GM18951 (cell line): ENCODE measurements at regions not wholly inside any gene's neighbourhood (a gene's known extent, or its start where the extent isn't known, plus 50 kb on each side); places are given as distances from the start of the nearest gene placed in this dataset.

ENCODE experiments used
- POLR2A ChIP-seq: IDR thresholded peaks from 4 replicates; pipeline ENCODE4 v1.6.1; 2011; ENCODE audit warnings: mild to moderate bottlenecking; ENCODE audit not compliant: insufficient read length, insufficient read depth; ENCODE audit errors: extremely low read depth
- in situ Hi-C: fragments of 300-500 bp; cut with MboI; formaldehyde crosslinking; loops from one replicate; pipeline ENCODE4 v1.12.0; 2022; ENCODE audit warnings: low sequenced_read_pairs, mixed read lengths, inconsistent platforms; ENCODE audit not compliant: unreplicated experiment

DNA sequence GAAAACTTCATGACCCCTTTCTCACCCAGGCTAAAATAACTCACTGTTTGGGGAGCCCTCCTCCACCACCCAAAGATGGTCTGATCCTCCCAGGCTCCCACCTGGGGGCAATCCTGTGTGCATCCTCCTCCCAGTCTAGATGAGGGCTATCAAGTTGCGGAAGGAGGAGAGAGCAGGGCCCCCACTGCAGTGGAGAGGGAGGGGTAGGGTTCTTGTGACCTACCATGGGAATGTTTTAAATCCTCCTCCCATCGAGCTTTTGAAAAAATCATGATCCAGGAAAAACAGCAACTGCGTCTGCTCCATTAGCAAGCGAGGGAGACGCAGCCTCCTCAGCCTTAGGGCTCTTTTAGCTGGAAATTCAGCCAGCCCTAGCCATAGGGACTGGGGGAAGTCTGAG is 80.0 kb downstream of the NAV1 start:
- in situ Hi-C loops = no loop called here

DNA sequence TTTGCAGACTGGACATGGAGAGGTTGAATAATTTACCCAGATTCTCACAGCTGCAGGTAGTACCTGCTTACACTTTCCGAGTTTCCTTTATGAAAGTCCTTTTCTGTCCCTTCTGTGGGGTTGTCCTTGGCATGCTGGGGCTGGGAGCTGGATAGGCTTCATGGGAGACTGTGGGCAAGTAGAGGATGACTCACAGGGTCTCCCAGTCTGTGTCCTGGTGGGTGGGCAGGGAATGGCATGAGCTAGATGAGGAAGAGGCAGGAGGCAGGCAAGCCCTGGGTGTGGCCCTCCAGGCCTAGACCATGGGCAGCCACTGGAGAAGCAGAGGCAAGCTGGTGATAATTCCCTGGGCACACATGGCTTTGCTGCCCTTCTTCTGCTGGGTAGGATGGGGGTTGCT is 80.6 kb downstream of the NAV1 start:
- no peak for TF ChIP-seq POLR2A
- in situ Hi-C loops = no loop called here

More for the DNA sequence above, 80.0 kb downstream of the NAV1 start:
- no peak for TF ChIP-seq POLR2A

DNA sequence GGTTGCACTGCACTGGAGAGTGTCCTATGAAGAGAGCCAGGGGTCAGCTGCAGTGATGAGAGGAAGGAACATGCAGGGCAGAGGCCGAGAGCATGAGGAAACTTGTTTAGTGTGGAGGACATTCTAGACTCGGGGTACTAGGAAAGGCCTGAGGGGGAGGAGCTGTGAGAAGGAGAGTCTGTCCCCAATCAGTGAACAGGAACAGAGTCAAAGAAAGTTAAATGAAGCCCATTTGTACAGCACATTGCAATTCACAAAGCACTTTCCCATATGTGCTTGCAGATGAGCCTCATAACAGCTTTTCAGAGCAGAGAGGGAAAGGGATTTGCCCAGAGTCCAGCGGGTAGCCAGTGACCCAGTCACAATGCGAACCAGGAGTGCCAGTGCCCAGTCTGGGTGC is 83.4 kb downstream of the NAV1 start:
- no peak for TF ChIP-seq POLR2A
- in situ Hi-C loops = no loop called here

DNA sequence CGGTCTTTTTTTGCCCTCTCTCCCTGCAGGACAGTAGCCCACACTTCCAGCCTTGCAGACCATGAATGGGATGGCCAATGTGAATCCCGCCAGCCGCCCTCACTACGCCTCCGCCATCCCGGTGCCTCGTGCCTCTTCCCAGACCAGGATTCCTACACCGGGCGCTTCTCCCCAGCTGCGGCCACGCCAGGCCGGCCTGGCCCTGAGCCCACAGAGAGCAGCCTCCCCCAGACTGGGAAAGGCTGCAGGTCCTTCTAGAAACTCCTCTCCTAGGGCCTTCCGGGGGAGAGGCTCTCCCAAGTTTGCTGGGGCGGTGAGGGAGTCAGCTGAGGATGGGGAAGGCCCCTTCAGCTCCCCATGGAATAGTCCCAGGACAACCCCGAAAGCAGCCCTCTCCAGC is 83.9 kb downstream of the NAV1 start:
- in situ Hi-C loops = no loop called here
- TF ChIP-seq POLR2A = no peak

DNA sequence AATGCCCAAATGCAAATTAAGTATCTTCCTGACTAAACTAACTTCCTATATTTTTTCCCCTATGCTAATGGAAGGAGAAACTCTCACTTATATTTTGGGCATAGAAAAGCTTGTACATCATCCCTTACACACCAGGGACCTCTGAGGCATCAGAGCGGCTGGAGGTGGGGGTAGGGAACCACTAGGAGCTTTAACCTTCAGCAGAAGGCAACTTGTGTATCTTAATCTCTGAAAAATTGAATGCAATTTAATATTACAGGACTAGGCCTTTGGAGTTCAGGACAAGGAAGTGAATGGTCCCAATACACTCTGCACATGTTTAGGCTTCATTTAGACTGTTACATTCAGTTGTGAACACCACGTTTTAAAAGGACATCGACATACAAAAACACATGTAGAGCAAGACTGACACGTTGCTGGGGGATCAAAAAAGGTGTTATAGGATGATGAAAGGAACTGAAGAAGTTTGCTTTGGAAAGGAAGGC is 85.9 kb downstream of the NAV1 start:
- in situ Hi-C loops = no loop called here
- no peak for TF ChIP-seq POLR2A

DNA sequence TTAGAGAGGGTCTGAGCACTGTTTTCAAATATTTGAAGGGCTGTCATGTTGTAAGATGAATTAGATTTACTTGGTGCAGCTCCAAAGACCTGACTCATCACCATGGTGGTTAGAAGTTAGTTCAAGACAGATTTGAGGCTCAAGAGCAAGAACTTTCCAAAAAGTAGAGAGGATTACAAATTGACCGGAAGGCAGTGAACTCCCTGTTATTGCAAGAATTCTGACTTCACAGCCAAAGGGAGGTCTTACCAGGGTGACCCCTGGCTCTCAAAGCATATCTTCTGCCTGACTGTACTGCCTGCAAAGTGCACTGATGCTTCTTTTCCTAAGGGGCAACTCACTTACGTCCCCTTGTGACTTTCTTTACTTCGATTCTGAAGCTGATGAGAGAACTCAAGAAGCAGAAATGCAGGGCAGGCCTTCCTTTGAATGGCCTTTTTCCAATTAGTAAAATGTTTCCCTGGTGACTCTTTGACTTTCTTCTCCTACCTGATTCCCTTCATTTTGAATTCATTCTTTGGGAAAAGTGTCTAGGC is 86.4 kb downstream of the NAV1 start:
- in situ Hi-C loops = no loop called here
- TF ChIP-seq POLR2A = no peak

DNA sequence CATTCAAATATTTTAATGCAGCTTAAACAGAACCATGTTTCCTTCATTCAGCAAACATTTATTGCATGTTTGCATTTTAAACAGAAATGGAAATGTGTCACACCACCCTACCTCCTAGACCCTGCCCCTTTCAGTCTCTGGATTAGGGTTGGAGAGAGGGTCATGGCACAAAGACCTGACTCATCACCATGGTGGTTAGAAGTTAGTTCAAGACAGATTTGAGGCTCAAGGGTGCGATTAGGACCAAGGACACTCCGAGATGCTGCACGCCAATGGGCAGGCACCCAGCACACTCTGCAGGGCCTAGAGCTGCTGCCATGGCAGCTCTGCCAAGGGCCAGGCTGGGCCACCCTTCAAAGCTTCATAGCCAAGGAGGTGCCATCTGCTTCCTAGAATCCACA is 86.9 kb downstream of the NAV1 start:
- in situ Hi-C loops = no loop called here
- TF ChIP-seq POLR2A = no peak

DNA sequence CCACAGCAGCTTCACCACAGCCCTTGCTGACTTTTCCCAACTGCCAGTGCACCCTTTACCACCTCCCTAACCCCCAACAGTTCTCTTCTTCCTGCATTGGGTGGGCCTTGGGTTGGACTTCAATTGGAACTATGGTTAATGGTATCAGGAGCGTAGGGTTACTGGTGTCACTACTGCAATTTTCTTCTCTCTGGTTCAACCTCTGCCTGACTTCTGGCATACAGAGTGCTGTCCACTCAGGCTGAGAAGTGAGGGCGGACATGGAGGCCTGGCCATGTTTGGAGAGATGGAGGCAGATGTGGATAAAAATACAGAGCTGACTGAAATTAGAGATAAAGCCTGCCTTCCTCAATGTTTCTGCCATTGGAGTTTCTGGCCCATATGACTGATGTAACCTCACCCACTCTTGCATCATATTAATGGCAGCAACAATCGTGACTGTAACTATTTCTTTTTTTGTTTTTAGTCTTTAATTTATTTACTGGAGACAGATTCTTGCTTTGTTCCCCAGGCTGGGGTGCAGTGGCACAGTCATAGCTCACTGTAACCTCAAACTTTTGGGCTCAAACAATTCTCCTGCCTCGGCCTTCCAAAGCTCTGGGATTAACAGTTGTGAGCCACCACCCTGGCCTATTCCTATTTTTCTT is 87.8 kb downstream of the NAV1 start:
- in situ Hi-C loops = no loop called here
- TF ChIP-seq POLR2A = no peak

DNA sequence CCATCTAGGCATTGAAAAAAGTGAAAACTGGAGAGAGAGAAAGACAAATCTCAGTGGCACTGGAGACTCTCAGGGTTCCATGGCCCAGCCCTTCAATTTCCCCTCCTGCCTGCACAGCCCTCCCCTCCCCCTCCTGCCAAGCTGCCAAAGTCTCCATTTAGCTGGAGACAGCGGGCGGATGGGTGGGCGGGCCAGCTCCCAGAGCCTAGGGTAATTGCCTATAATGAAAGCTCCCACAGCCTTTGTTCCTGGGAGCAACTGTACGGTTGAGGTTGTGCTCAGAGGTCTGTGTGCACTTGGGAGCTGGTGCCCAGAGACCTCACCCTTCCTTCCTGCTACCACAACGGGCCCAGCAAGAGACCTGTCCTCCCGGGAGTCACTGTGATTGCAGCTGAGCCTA is 89.6 kb downstream of the NAV1 start:
- in situ Hi-C loops = no loop called here
- no peak for TF ChIP-seq POLR2A

DNA sequence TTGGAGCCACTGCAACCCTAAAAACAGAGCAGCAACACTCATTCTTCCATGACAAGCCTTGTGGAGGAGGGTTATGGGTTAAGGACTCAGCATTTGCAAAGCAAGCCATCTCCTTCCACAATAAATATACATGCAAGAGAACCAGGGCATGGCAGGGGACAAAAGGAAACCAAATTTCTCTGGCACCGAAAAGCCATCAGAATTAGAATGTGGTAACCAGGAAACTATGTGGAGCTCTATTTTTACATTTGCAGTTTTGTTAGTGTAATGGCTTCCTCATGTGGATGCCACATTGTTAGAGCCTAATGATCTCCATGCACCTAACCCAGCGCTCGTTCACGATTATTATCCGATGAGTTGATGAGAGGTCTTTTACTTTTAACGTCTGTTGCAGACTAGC is 91.7 kb downstream of the NAV1 start:
- TF ChIP-seq POLR2A = no peak
- in situ Hi-C loops = no loop called here

DNA sequence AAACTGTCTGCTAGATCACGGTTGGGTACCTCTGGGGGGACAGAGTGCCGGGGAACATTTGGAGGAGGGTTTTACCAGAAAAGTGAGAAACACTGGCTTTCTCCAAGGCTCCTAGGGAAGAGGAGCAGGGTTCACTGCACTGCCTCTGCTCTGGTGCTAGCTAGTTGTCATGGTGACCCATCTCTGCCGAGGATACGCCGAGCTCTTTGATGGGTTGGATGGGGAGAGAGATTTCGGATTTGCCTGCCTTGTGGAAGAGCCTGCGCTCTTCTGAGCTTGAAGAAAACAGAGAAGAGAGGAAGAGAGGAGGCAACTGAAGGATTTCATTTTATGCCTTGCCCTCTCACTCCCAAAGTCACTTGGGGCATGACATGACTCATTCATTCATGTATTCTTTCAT is 92.1 kb downstream of the NAV1 start:
- in situ Hi-C loops = no loop called here
- no peak for TF ChIP-seq POLR2A

DNA sequence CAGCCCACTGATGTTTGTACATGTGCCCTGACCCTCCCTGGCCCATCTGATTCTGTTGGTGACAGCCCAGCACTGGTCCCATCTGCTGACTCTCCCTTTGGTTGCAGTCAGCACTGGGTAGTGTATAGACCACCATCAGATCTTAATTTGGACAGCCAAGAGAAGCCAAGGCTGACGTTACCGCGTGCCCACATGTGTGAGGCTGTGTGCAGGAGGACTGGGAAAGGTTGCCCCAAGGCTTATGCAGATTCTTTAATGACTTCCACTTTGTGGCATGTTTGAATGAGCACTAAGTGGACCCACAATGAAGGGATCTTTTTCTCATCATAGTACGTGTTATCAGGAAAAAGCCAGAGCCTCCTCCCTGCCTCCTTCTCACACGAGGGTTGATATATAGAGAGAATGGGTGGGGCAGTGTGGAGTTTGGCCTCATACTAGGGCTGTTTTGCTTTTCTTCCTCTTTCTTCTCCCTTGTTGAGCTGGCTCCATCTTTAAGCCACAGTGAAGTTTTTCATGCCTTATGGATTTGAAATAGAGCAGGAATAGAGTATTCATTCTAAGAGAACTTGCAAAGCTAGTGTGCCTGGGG is 93.5 kb downstream of the NAV1 start:
- in situ Hi-C loops = no loop called here
- TF ChIP-seq POLR2A = no peak

DNA sequence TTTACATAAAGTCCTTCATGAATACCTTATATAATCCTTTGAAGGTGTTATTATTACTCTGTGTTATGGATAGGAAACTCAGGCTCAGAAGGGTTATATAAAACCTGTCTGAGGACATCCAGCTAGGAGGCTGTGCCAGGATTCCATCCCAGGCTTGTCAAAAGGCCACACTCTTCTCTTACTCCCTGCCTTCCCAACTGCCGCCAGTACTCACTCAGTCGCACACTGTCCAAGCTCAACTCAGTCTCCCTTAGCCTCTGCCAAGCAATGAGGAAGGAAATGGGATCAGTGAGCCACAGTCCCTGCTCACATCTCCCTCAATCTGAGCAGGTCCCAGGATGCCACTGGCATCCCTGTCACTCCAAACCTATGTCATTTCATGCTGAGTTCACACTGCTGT is 94.4 kb downstream of the NAV1 start:
- no peak for TF ChIP-seq POLR2A
- in situ Hi-C loops = no loop called here

DNA sequence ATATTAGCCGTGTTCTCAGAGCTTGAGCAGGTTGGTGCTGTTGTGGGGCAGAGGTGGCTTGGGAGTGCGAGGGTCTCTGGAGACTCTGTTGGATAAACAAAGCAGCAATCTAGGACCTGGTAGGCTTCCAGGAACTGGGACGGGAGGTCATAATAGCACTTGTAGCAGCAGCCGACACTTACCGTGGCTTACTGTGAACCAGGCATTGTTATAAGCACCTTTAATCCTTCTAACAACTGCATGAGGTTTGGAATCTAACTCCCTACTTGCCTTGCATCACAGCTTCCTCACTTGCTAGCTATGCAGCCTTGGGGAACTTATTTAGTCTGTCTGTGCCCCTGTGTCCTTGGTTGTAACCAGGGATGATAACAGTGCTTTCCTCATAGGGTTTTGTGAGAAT is 94.9 kb downstream of the NAV1 start:
- TF ChIP-seq POLR2A = no peak
- in situ Hi-C loops = no loop called here
